ENCODE measurements at regions not wholly inside any gene's neighbourhood (a gene's known extent, or its start where the extent isn't known, plus 50 kb on each side); places are given as distances from the start of the nearest gene placed in this dataset.

- intact Hi-C loops (cut with DNase I; ENCODE audit: low total_unique reads), result no loop called here
- WGBS, 2 donors, result 42 to 67% methylated on average over 16 of the region's 16 CpGs
- TF ChIP-seq, protein P1, sequence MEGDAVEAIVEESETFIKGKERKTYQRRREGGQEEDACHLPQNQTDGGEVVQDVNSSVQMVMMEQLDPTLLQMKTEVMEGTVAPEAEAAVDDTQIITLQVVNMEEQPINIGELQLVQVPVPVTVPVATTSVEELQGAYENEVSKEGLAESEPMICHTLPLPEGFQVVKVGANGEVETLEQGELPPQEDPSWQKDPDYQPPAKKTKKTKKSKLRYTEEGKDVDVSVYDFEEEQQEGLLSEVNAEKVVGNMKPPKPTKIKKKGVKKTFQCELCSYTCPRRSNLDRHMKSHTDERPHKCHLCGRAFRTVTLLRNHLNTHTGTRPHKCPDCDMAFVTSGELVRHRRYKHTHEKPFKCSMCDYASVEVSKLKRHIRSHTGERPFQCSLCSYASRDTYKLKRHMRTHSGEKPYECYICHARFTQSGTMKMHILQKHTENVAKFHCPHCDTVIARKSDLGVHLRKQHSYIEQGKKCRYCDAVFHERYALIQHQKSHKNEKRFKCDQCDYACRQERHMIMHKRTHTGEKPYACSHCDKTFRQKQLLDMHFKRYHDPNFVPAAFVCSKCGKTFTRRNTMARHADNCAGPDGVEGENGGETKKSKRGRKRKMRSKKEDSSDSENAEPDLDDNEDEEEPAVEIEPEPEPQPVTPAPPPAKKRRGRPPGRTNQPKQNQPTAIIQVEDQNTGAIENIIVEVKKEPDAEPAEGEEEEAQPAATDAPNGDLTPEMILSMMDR (IDR thresholded peaks at IDR 0.05), result no peak
- TF ChIP-seq POLR2A (IDR thresholded peaks at IDR 0.05), result no peak
- DNase-seq (ENCODE audit: low spot score in 2 of 2), result no peak
- H3K4me3 ChIP-seq (ENCODE audit: low read depth, poor library complexity, severe bottlenecking), result no peak overlapping the region
These were observed 71.2 kb upstream of the COL13A1 start for GRCh38 chr10:69730251-69731156.

DNA sequence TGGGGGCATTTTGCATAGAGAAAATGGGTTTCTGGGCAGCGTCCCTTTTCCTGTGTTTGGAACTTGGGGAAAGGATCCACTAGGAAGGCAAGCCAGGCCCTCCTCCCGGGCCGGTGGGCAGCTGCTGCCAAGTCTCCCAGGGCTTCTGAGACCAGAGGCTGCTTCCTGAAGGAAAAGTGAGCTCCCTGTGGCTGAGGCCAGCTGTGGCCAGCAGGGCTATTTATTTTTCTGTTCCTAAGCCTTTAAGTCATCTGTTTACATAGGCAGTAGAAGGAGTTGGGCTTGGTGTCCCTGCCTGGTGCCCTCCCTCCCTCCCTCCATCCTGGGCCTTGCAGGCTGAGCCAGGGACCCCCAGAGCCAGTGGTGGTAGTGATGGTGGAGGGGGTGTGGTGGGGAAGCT lies 70.5 kb upstream of the COL13A1 start:
- no peak for TF ChIP-seq POLR2A (IDR thresholded peaks at IDR 0.05)
- TF ChIP-seq, protein P1 (IDR thresholded peaks at IDR 0.05), result no peak
- intact Hi-C loops (cut with DNase I; ENCODE audit: low total_unique reads), result no loop called here
- H3K4me3 ChIP-seq (ENCODE audit: low read depth, poor library complexity, severe bottlenecking), result no peak overlapping the region
- no peak for DNase-seq (ENCODE audit: low spot score in 2 of 2)
- 55 to 71% methylated on average over 3 of the region's 3 CpGs for WGBS, 2 donors

DNA sequence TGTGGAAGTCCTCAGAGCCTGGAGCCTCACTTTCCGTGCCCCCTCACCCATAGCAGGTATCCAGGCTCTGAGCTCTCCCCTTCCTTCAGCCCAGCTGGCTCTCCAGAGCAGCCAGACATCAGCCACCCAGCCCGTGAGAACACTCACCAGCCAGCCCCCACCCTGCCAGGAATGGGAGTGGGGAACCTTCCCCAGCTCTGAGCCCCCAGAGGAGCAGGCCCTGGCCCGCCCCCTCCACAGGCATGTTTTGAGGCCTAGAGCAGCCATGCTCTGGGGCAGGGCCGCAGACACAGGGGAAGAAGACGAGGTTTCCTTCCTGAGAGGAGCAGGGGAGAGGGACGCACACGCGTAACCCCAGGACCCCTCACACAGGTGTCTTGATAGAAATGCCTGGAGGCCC lies 70.0 kb upstream of the COL13A1 start:
- TF ChIP-seq, protein P1 (IDR thresholded peaks at IDR 0.05), result no peak
- no peak for TF ChIP-seq POLR2A (IDR thresholded peaks at IDR 0.05)
- no peak for DNase-seq (ENCODE audit: low spot score in 2 of 2)
- WGBS, 2 donors, result 91 to 98% methylated on average over 8 of the region's 8 CpGs
- intact Hi-C loops (cut with DNase I; ENCODE audit: low total_unique reads), result no loop called here
- H3K4me3 ChIP-seq (ENCODE audit: low read depth, poor library complexity, severe bottlenecking), result no peak overlapping the region

GRCh38 chr10:69732147-69732825 lies 69.4 kb upstream of the COL13A1 start:
- 86 to 89% methylated on average over 16 of the region's 16 CpGs for WGBS, 2 donors
- H3K4me3 ChIP-seq (ENCODE audit: low read depth, poor library complexity, severe bottlenecking), result no peak overlapping the region
- intact Hi-C loops (cut with DNase I; ENCODE audit: low total_unique reads), result no loop called here
- DNase-seq (ENCODE audit: low spot score in 2 of 2), result no peak
- no peak for TF ChIP-seq POLR2A (IDR thresholded peaks at IDR 0.05)
- TF ChIP-seq, protein P1 (IDR thresholded peaks at IDR 0.05), result no peak

- intact Hi-C loops (cut with DNase I; ENCODE audit: low total_unique reads), result no loop called here
- DNase-seq (ENCODE audit: low spot score in 2 of 2), result no peak
- 66 to 72% methylated on average over 6 of the region's 6 CpGs for WGBS, 2 donors
- no peak overlapping the region for H3K4me3 ChIP-seq (ENCODE audit: low read depth, poor library complexity, severe bottlenecking)
- no peak for TF ChIP-seq POLR2A (IDR thresholded peaks at IDR 0.05)
- TF ChIP-seq, protein P1 (IDR thresholded peaks at IDR 0.05), result no peak
These were observed 68.9 kb upstream of the COL13A1 start for GRCh38 chr10:69732826-69733150.

All from lower leg skin (tissue), 4 donors.